HG02642 (cell line): ENCODE measurements at regions not wholly inside any gene's neighbourhood (a gene's known extent, or its start where the extent isn't known, plus 50 kb on each side); places are given as distances from the start of the nearest gene placed in this dataset.

Experiments
- ATAC-seq: cut with Tn5 transposase; IDR thresholded peaks from one replicate; pipeline ENCODE4 v1.9.1; 2021; ENCODE audit warnings: mild to moderate bottlenecking; ENCODE audit not compliant: unreplicated experiment, poor library complexity

GRCh38 chr2:117481608-117482007 lies 332.9 kb upstream of the DDX18 start:
- ATAC-seq, result no peak

GRCh38 chr2:117485588-117485987 lies 328.9 kb upstream of the DDX18 start:
- ATAC-seq, result no peak

GRCh38 chr2:117486081-117486480 lies 328.4 kb upstream of the DDX18 start:
- no peak for ATAC-seq

- no peak for ATAC-seq
Observed at GRCh38 chr2:117492209-117492851, 322.2 kb upstream of the DDX18 start.

- ATAC-seq, result no peak
Observed at GRCh38 chr2:117500721-117501120, 313.8 kb upstream of the DDX18 start.

- ATAC-seq, result no peak
Observed at GRCh38 chr2:117502121-117502520, 312.4 kb upstream of the DDX18 start.

GRCh38 chr2:117512307-117512706 lies 302.2 kb upstream of the DDX18 start:
- ATAC-seq, result no peak

GRCh38 chr2:117514371-117514770 lies 300.1 kb upstream of the DDX18 start:
- no peak for ATAC-seq

GRCh38 chr2:117519238-117519637 lies 295.3 kb upstream of the DDX18 start:
- ATAC-seq, result no peak

GRCh38 chr2:117519721-117520120 lies 294.8 kb upstream of the DDX18 start:
- ATAC-seq, result no peak

GRCh38 chr2:117523267-117523666 lies 291.2 kb upstream of the DDX18 start:
- ATAC-seq, result no peak

GRCh38 chr2:117523711-117524238 lies 290.7 kb upstream of the DDX18 start:
- no peak for ATAC-seq

GRCh38 chr2:117536139-117536538 lies 278.4 kb upstream of the DDX18 start:
- no peak for ATAC-seq

- no peak for ATAC-seq
Observed at GRCh38 chr2:117537032-117537431, 277.5 kb upstream of the DDX18 start.

- ATAC-seq, result no peak
Observed at GRCh38 chr2:117551858-117552257, 262.6 kb upstream of the DDX18 start.

GRCh38 chr2:117553448-117553847 lies 261.0 kb upstream of the DDX18 start:
- no peak for ATAC-seq

GRCh38 chr2:117555965-117556364 lies 258.5 kb upstream of the DDX18 start:
- ATAC-seq, result no peak

- ATAC-seq, result no peak
Observed at GRCh38 chr2:117557626-117558025, 256.9 kb upstream of the DDX18 start.

- no peak for ATAC-seq
Observed at GRCh38 chr2:117562654-117563053, 251.8 kb upstream of the DDX18 start.

- no peak for ATAC-seq
Observed at GRCh38 chr2:117571590-117572349, 242.7 kb upstream of the DDX18 start.

GRCh38 chr2:117587310-117587709 lies 227.2 kb upstream of the DDX18 start:
- ATAC-seq, result no peak

- ATAC-seq, result no peak
Observed at GRCh38 chr2:117603060-117603459, 211.4 kb upstream of the DDX18 start.
